GM23248 (cell line): ENCODE measurements at regions not wholly inside any gene's neighbourhood (a gene's known extent, or its start where the extent isn't known, plus 50 kb on each side); places are given as distances from the start of the nearest gene placed in this dataset.

Experiments used
- DNase-seq: peaks from one replicate; pipeline ENCODE4 v3.0.0-alpha.2; 2015
- H2AFZ ChIP-seq: fragments of 200-600 bp; sonication (generic); 2 replicates; pipeline ENCODE4 v1.6.1; 2016; ENCODE audit warnings: antibody characterized with exemption
- H3F3A ChIP-seq: fragments of 200-600 bp; sonication (generic); 2 replicates; pipeline ENCODE4 v1.6.1; 2016; ENCODE audit warnings: mild to moderate bottlenecking, antibody characterized with exemption, mixed run types; ENCODE audit not compliant: insufficient read depth
- H3K27ac ChIP-seq: fragments of 200-600 bp; sonication (generic); 2 replicates; pipeline ENCODE4 v1.5.1; 2016; ENCODE audit warnings: mild to moderate bottlenecking
- H3K27me3 ChIP-seq: fragments of 200-600 bp; sonication (generic); replicated peaks from 2 replicates; pipeline ENCODE4 v1.6.1; 2016; ENCODE audit warnings: mild to moderate bottlenecking; ENCODE audit not compliant: insufficient read depth
- H3K36me3 ChIP-seq: fragments of 200-600 bp; sonication (generic); 2 replicates; pipeline ENCODE4 v1.6.1; 2016; ENCODE audit warnings: low read depth, mild to moderate bottlenecking
- H3K4me1 ChIP-seq: fragments of 200-600 bp; sonication (generic); 2 replicates; pipeline ENCODE4 v1.6.1; 2016; ENCODE audit warnings: mild to moderate bottlenecking; ENCODE audit not compliant: insufficient read depth
- H3K4me2 ChIP-seq: fragments of 200-600 bp; sonication (generic); one replicate; pipeline ENCODE4 v1.6.1; 2016; ENCODE audit warnings: mild to moderate bottlenecking; ENCODE audit not compliant: unreplicated experiment
- H3K4me3 ChIP-seq: fragments of 200-600 bp; sonication (generic); 2 replicates; pipeline ENCODE4 v1.5.1; 2016; ENCODE audit warnings: mild to moderate bottlenecking
- H3K79me2 ChIP-seq: fragments of 200-600 bp; sonication (generic); 2 replicates; pipeline ENCODE4 v1.6.1; 2016; ENCODE audit warnings: mild to moderate bottlenecking; ENCODE audit not compliant: insufficient read depth
- H3K9ac ChIP-seq: fragments of 200-600 bp; sonication (generic); 2 replicates; pipeline ENCODE4 v1.6.1; 2016; ENCODE audit warnings: mild to moderate bottlenecking
- H3K9me2 ChIP-seq: fragments of 200-600 bp; sonication (generic); 2 replicates; pipeline ENCODE4 v1.6.1; 2016; ENCODE audit warnings: mixed run types, mild to moderate bottlenecking, moderate library complexity; ENCODE audit not compliant: insufficient read depth
- H3K9me3 ChIP-seq: fragments of 200-600 bp; sonication (generic); one replicate; pipeline ENCODE4 v1.6.1; 2017; ENCODE audit warnings: low read depth
- H4K20me1 ChIP-seq: fragments of 200-600 bp; sonication (generic); 2 replicates; pipeline ENCODE4 v1.6.0; 2016; ENCODE audit not compliant: insufficient read depth
- EZH2 ChIP-seq: fragments of 200-600 bp; sonication (generic); IDR thresholded peaks from 2 replicates; pipeline ENCODE4 v1.6.1; 2018; ENCODE audit warnings: antibody characterized with exemption, mild to moderate bottlenecking; ENCODE audit not compliant: insufficient read depth, poor library complexity, severe bottlenecking
- EZH2phosphoT487 ChIP-seq: fragments of 200-600 bp; sonication (generic); IDR thresholded peaks from 2 replicates; pipeline ENCODE4 v1.6.1; 2018; ENCODE audit warnings: antibody characterized with exemption, moderate library complexity, mild to moderate bottlenecking, low read depth; ENCODE audit not compliant: insufficient read depth
- WGBS, 2 experiments: methylation state at CpG; one replicate each; pipeline ENCODE4 v1.1.6; 2015 to 2017; ENCODE audit warnings: low lambda C conversion rate in 2 of 2, low coverage in 1 of 2; ENCODE audit errors: missing lambda C conversion rate in 2 of 2; 5-methylcytosine and 5-hydroxymethylcytosine counted together
- in situ Hi-C: fragments of 300-500 bp; cut with MboI; formaldehyde crosslinking; loops from 2 replicates; pipeline ENCODE4 v1.15.0; 2020

DNA sequence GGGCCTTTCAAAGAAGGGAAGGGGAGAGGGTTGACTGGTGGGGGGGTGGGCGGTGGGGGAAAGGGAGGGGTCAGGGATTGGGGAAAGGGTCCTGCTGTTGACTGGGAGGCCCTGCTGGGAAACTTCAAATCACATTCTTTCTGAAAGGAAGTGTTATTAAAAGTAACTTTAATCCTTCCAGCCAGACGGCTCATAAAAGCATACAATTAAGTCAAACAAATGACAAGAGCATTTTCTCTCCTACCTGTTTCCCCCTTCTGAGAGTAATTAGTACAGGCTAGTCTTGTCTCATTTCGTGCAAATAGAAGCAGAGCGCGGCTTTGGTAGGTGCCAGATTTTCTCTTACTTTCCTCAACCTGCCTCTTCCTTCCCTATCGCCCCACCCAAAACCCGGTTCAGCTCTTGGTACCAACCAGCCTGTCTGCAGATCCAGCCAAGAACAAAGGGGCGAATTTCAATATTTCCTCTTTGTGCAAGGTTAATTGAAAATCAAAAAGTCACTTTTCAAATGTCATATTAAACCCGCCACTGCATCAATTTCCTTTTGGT lies 2112.6 kb upstream of the PIK3C3 start:
- H3K9ac ChIP-seq: no peak overlapping the region
- H3K27ac ChIP-seq: no peak overlapping the region
- no peaks in the 10 kb centered on the region for H3K9me3 ChIP-seq
- no peaks in the 10 kb centered on the region for H3K36me3 ChIP-seq
- H3K4me3 ChIP-seq: no peak overlapping the region
- in situ Hi-C loops: no loop called here
- no peaks in the 10 kb centered on the region for H3K27me3 ChIP-seq
- no peaks in the 10 kb centered on the region for H4K20me1 ChIP-seq
- DNase-seq: no peak
- no peaks in the 10 kb centered on the region for H3K79me2 ChIP-seq
- no peak overlapping the region for H2AFZ ChIP-seq
- no peak overlapping the region for H3K4me2 ChIP-seq
- H3K9me2 ChIP-seq: no peaks in the 10 kb centered on the region
- no peaks in the 10 kb centered on the region; the same call in 1 of the 2 replicates for H3F3A ChIP-seq
- no peak for TF ChIP-seq EZH2
- no peak for TF ChIP-seq EZH2phosphoT487
- H3K4me1 ChIP-seq: 0 out of 2 replicates have a peak, but pooled peaks cover 4% of the 10 kb centered on the region
- 83 to 90% methylated on average over 8 to 9 of the region's 9 CpGs for WGBS, 2 experiments

- Histone ChIP-seq H3K27me3 (no peaks in the 10 kb centered on the region), H2AFZ (peak overlapping the region; percentile 98), H3K9me3 (no peaks in the 10 kb centered on the region), H3K4me1 (0 out of 2 replicates have a peak, but pooled peaks cover 4% of the 10 kb centered on the region), H3K4me2 (peak overlapping the region; percentile 90), H3K27ac (no peak overlapping the region), H3K9ac (peak overlapping the region; percentile 66), H3K4me3 (peak overlapping the region; percentile 96), H3F3A (no peaks in the 10 kb centered on the region; the same call in 1 of the 2 replicates), H3K9me2 (no peaks in the 10 kb centered on the region), H3K79me2 (no peaks in the 10 kb centered on the region), H4K20me1 (no peaks in the 10 kb centered on the region), H3K36me3 (no peaks in the 10 kb centered on the region)
- no peak for TF ChIP-seq EZH2
- no peak for TF ChIP-seq EZH2phosphoT487
- peak; percentile 79 for DNase-seq
- in situ Hi-C loops: no loop called here
- WGBS, 2 experiments: 10 to 11% methylated on average over 39 to 47 of the region's 47 CpGs
Measured at GRCh38 chr18:39841482-39842365, 2113.3 kb upstream of the PIK3C3 start.

- H3K4me3 ChIP-seq: peak overlapping the region; percentile 96
- WGBS, 2 experiments: 14% methylated on average over 7 of the region's 7 CpGs
- in situ Hi-C loops: no loop called here
- no peaks in the 10 kb centered on the region for H3K9me2 ChIP-seq
- no peaks in the 10 kb centered on the region for H3K9me3 ChIP-seq
- TF ChIP-seq EZH2 (no peak), EZH2phosphoT487 (no peak)
- H3F3A ChIP-seq: no peaks in the 10 kb centered on the region; the same call in 1 of the 2 replicates
- no peaks in the 10 kb centered on the region for H3K36me3 ChIP-seq
- no peak overlapping the region for H3K27ac ChIP-seq
- no peak for DNase-seq
- H3K9ac ChIP-seq: peak overlapping the region; percentile 66; the same call in 1 of the 2 replicates
- H3K4me1 ChIP-seq: 0 out of 2 replicates have a peak, but pooled peaks cover 4% of the 10 kb centered on the region
- no peaks in the 10 kb centered on the region for H3K27me3 ChIP-seq
- H4K20me1 ChIP-seq: no peaks in the 10 kb centered on the region
- H2AFZ ChIP-seq: peak overlapping the region; percentile 98
- H3K79me2 ChIP-seq: no peaks in the 10 kb centered on the region
- peak overlapping the region; percentile 90 for H3K4me2 ChIP-seq
Measured at GRCh38 chr18:39840856-39841481, 2114.1 kb upstream of the PIK3C3 start.

GRCh38 chr18:39840406-39840805 lies 2114.6 kb upstream of the PIK3C3 start:
- Histone ChIP-seq H2AFZ (0 out of 2 replicates have a peak overlapping the region, but pooled peaks have one; percentile 98), H3K79me2 (no peaks in the 10 kb centered on the region), H3K27ac (no peak overlapping the region), H4K20me1 (no peaks in the 10 kb centered on the region), H3K36me3 (no peaks in the 10 kb centered on the region), H3K9me2 (no peaks in the 10 kb centered on the region), H3K27me3 (no peaks in the 10 kb centered on the region), H3K4me3 (no peak overlapping the region), H3K9me3 (no peaks in the 10 kb centered on the region), H3K9ac (no peak overlapping the region), H3F3A (no peaks in the 10 kb centered on the region; the same call in 1 of the 2 replicates), H3K4me1 (0 out of 2 replicates have a peak, but pooled peaks cover 4% of the 10 kb centered on the region), H3K4me2 (no peak overlapping the region)
- in situ Hi-C loops: no loop called here
- TF ChIP-seq EZH2: no peak
- TF ChIP-seq EZH2phosphoT487: no peak
- DNase-seq: peak; percentile 52
- 47 to 49% methylated on average over 3 of the region's 3 CpGs for WGBS, 2 experiments
